NCI-H2107 (cell line): ENCODE measurements at regions not wholly inside any gene's neighbourhood (a gene's known extent, or its start where the extent isn't known, plus 50 kb on each side); places are given as distances from the start of the nearest gene placed in this dataset.

Source experiments
- DNase-seq: peaks from one replicate; lab custom pipeline; 2025; lab: John Stamatoyannopoulos, UW

- no peak for DNase-seq
These were observed 211.3 kb downstream of the GPD2 start for GRCh38 chr2:156647377-156648010.

- DNase-seq: no peak
These were observed 212.3 kb downstream of the GPD2 start for GRCh38 chr2:156648522-156648921.

GRCh38 chr2:156649596-156649995 lies 213.4 kb downstream of the GPD2 start:
- no peak for DNase-seq

- no peak for DNase-seq
These were observed 216.5 kb downstream of the GPD2 start for GRCh38 chr2:156652691-156653090.

GRCh38 chr2:156653675-156654074 lies 217.5 kb downstream of the GPD2 start:
- no peak for DNase-seq

GRCh38 chr2:156657809-156658208 lies 221.6 kb downstream of the GPD2 start:
- no peak for DNase-seq

- DNase-seq: no peak
These were observed 223.5 kb downstream of the GPD2 start for GRCh38 chr2:156659694-156660093.

GRCh38 chr2:156663757-156664409 lies 227.7 kb downstream of the GPD2 start:
- no peak for DNase-seq

- no peak for DNase-seq
These were observed 230.1 kb downstream of the GPD2 start for GRCh38 chr2:156666130-156666785.

GRCh38 chr2:156670104-156670503 lies 233.9 kb downstream of the GPD2 start:
- DNase-seq: no peak

GRCh38 chr2:156671706-156672361 lies 235.7 kb downstream of the GPD2 start:
- DNase-seq: no peak

GRCh38 chr2:156672556-156673332 lies 236.6 kb downstream of the GPD2 start:
- DNase-seq: no peak

- no peak for DNase-seq
These were observed 237.1 kb downstream of the GPD2 start for GRCh38 chr2:156673333-156673615.

GRCh38 chr2:156673981-156674380 lies 237.8 kb downstream of the GPD2 start:
- no peak for DNase-seq

- no peak for DNase-seq
These were observed 239.7 kb downstream of the GPD2 start for GRCh38 chr2:156675896-156676295.

GRCh38 chr2:156679820-156680219 lies 243.6 kb downstream of the GPD2 start:
- DNase-seq: no peak

GRCh38 chr2:156680266-156680665 lies 244.1 kb downstream of the GPD2 start:
- no peak for DNase-seq

GRCh38 chr2:156687126-156687525 lies 250.9 kb downstream of the GPD2 start:
- DNase-seq: no peak

GRCh38 chr2:156687715-156688114 lies 251.5 kb downstream of the GPD2 start:
- DNase-seq: no peak

- DNase-seq: no peak
These were observed 253.8 kb downstream of the GPD2 start for GRCh38 chr2:156689939-156690338.

GRCh38 chr2:156691014-156691413 lies 254.8 kb downstream of the GPD2 start:
- no peak for DNase-seq

- no peak for DNase-seq
These were observed 258.8 kb downstream of the GPD2 start for GRCh38 chr2:156695020-156695419.
